ENCODE measurements at regions not wholly inside any gene's neighbourhood (a gene's known extent, or its start where the extent isn't known, plus 50 kb on each side); places are given as distances from the start of the nearest gene placed in this dataset.

- Histone ChIP-seq H3K27ac (ENCODE audit: low read depth in 1 of 2, low read length in 2 of 2) (no peak overlapping the region), H3K9ac (ENCODE audit: low read depth in 1 of 2, low read length in 2 of 2) (no peak overlapping the region), H3K9me3 (ENCODE audit: control insufficient read depth in 4 of 4, low read length in 3 of 4) (no peaks in the 10 kb centered on the region), H3K27me3 (ENCODE audit: control insufficient read depth in 4 of 4, insufficient read depth in 4 of 4, low read length in 3 of 4) (no peaks in the 10 kb centered on the region), H3K36me3 (ENCODE audit: control insufficient read depth in 4 of 4, insufficient read depth in 3 of 4, low read depth in 1 of 4, low read length in 3 of 4) (no peaks in the 10 kb centered on the region), H3K4me1 (ENCODE audit: control insufficient read depth in 4 of 4, insufficient read depth in 4 of 4, low read length in 3 of 4) (no peaks in the 10 kb centered on the region), H3K4me3 (ENCODE audit: low read depth in 1 of 3, low read length in 3 of 3) (no peak overlapping the region)
- 52% methylated on average over 1 of the region's 1 CpG for whole genome bisulfite sequencing
- TF ChIP-seq ATF3 (IDR thresholded peaks at IDR 0.05) (no peak), RXRA (IDR thresholded peaks at IDR 0.05) (no peak), YY1 (IDR thresholded peaks at IDR 0.05) (no peak), NR2F2 (IDR thresholded peaks at IDR 0.05) (no peak), FOXA1 (IDR thresholded peaks at IDR 0.05) (no peak), EGR1 (IDR thresholded peaks at IDR 0.05; ENCODE audit: low read depth in 2 of 2) (no peak), RAD21 (IDR thresholded peaks at IDR 0.05) (no peak), FOXA2 (IDR thresholded peaks at IDR 0.05) (no peak), REST (IDR thresholded peaks at IDR 0.05) (no peak), SP1 (IDR thresholded peaks at IDR 0.05) (no peak), HNF4A (conservative IDR thresholded peaks at IDR 0.05) (no peak), JUND (IDR thresholded peaks at IDR 0.05) (no peak), TAF1 (conservative IDR thresholded peaks at IDR 0.05) (no peak)
- TF ChIP-seq, protein P1, sequence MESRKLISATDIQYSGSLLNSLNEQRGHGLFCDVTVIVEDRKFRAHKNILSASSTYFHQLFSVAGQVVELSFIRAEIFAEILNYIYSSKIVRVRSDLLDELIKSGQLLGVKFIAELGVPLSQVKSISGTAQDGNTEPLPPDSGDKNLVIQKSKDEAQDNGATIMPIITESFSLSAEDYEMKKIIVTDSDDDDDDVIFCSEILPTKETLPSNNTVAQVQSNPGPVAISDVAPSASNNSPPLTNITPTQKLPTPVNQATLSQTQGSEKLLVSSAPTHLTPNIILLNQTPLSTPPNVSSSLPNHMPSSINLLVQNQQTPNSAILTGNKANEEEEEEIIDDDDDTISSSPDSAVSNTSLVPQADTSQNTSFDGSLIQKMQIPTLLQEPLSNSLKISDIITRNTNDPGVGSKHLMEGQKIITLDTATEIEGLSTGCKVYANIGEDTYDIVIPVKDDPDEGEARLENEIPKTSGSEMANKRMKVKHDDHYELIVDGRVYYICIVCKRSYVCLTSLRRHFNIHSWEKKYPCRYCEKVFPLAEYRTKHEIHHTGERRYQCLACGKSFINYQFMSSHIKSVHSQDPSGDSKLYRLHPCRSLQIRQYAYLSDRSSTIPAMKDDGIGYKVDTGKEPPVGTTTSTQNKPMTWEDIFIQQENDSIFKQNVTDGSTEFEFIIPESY (IDR thresholded peaks at IDR 0.05), result no peak
- TF ChIP-seq, protein P2, sequence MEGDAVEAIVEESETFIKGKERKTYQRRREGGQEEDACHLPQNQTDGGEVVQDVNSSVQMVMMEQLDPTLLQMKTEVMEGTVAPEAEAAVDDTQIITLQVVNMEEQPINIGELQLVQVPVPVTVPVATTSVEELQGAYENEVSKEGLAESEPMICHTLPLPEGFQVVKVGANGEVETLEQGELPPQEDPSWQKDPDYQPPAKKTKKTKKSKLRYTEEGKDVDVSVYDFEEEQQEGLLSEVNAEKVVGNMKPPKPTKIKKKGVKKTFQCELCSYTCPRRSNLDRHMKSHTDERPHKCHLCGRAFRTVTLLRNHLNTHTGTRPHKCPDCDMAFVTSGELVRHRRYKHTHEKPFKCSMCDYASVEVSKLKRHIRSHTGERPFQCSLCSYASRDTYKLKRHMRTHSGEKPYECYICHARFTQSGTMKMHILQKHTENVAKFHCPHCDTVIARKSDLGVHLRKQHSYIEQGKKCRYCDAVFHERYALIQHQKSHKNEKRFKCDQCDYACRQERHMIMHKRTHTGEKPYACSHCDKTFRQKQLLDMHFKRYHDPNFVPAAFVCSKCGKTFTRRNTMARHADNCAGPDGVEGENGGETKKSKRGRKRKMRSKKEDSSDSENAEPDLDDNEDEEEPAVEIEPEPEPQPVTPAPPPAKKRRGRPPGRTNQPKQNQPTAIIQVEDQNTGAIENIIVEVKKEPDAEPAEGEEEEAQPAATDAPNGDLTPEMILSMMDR (IDR thresholded peaks at IDR 0.05; ENCODE audit: low read depth, low read length, missing input control), result no peak
- no peak for DNase-seq (ENCODE audit: low spot score)
Observed at GRCh38 chr3:132199451-132199850, 117.8 kb upstream of the ACP3 start.

- Histone ChIP-seq H3K9ac (ENCODE audit: low read depth in 1 of 2, low read length in 2 of 2) (no peak overlapping the region), H3K9me3 (ENCODE audit: control insufficient read depth in 4 of 4, low read length in 3 of 4) (no peaks in the 10 kb centered on the region), H3K4me3 (ENCODE audit: low read depth in 1 of 3, low read length in 3 of 3) (no peak overlapping the region), H3K27ac (ENCODE audit: low read depth in 1 of 2, low read length in 2 of 2) (no peak overlapping the region), H3K27me3 (ENCODE audit: control insufficient read depth in 4 of 4, insufficient read depth in 4 of 4, low read length in 3 of 4) (no peaks in the 10 kb centered on the region), H3K36me3 (ENCODE audit: control insufficient read depth in 4 of 4, insufficient read depth in 3 of 4, low read depth in 1 of 4, low read length in 3 of 4) (no peaks in the 10 kb centered on the region), H3K4me1 (ENCODE audit: control insufficient read depth in 4 of 4, insufficient read depth in 4 of 4, low read length in 3 of 4) (no peaks in the 10 kb centered on the region)
- WGBS, result 94% methylated on average over 3 of the region's 3 CpGs
- no peak for DNase-seq (ENCODE audit: low spot score)
- no peak for TF ChIP-seq HNF4A (conservative IDR thresholded peaks at IDR 0.05)
- TF ChIP-seq, protein P1 (IDR thresholded peaks at IDR 0.05), result no peak
- no peak for TF ChIP-seq JUND (IDR thresholded peaks at IDR 0.05)
- TF ChIP-seq TAF1 (conservative IDR thresholded peaks at IDR 0.05), result no peak
- TF ChIP-seq FOXA1 (IDR thresholded peaks at IDR 0.05), result no peak
- no peak for TF ChIP-seq MAX (IDR thresholded peaks at IDR 0.05)
- TF ChIP-seq ATF3 (IDR thresholded peaks at IDR 0.05), result no peak
- no peak for TF ChIP-seq NR2F2 (IDR thresholded peaks at IDR 0.05)
- TF ChIP-seq RAD21 (IDR thresholded peaks at IDR 0.05), result no peak
- TF ChIP-seq HNF4G (IDR thresholded peaks at IDR 0.05), result no peak
- TF ChIP-seq RXRA (IDR thresholded peaks at IDR 0.05), result no peak
- no peak for TF ChIP-seq SP1 (IDR thresholded peaks at IDR 0.05)
- no peak for TF ChIP-seq EGR1 (IDR thresholded peaks at IDR 0.05; ENCODE audit: low read depth in 2 of 2)
- TF ChIP-seq, protein P2 (IDR thresholded peaks at IDR 0.05; ENCODE audit: low read depth, low read length, missing input control), result no peak
- no peak for TF ChIP-seq GABPA (IDR thresholded peaks at IDR 0.05 in 1 of 2, conservative IDR thresholded peaks at IDR 0.05 in 1 of 2)
- no peak for TF ChIP-seq YY1 (IDR thresholded peaks at IDR 0.05)
Observed at GRCh38 chr3:132202586-132202985, 114.6 kb upstream of the ACP3 start.

Data from liver (tissue), 8 donors.